Type B pancreatic cell (in vitro differentiated cells): ENCODE measurements at regions not wholly inside any gene's neighbourhood (a gene's known extent, or its start where the extent isn't known, plus 50 kb on each side); places are given as distances from the start of the nearest gene placed in this dataset.
"Not testable (repeated sequence)": the region's sequence is repeated elsewhere in the genome, so short reads cannot be mapped to it uniquely, and the experiment has no call there.

Experiments
- DNase-seq: peaks from one replicate; pipeline ENCODE4 v3.0.0; 2021; ENCODE audit warnings: mixed read lengths; ENCODE audit not compliant: unreplicated experiment; ENCODE audit errors: extremely low spot score
- H3K27ac Mint-ChIP-seq: 2 replicates; pipeline ENCODE4 v1.8.0; 2021; ENCODE audit warnings: mild to moderate bottlenecking, mixed read lengths
- H3K27me3 Mint-ChIP-seq: 2 replicates; pipeline ENCODE4 v1.8.0; 2021; ENCODE audit warnings: mixed read lengths
- H3K36me3 Mint-ChIP-seq: 2 replicates; pipeline ENCODE4 v1.8.0; 2021; ENCODE audit warnings: mixed read lengths
- H3K4me1 Mint-ChIP-seq: one replicate; pipeline ENCODE4 v1.8.0; 2021; ENCODE audit warnings: mixed read lengths; ENCODE audit not compliant: unreplicated experiment
- H3K4me3 Mint-ChIP-seq: 2 replicates; pipeline ENCODE4 v1.8.0; 2021; ENCODE audit warnings: mild to moderate bottlenecking, mixed read lengths
- H3K9me3 Mint-ChIP-seq: 2 replicates; pipeline ENCODE4 v1.8.0; 2021; ENCODE audit warnings: mixed read lengths
- TF ChIP-seq, protein P1 (sequence below): fragments of 200-600 bp; sonication (generic); conservative IDR thresholded peaks from 2 replicates; pipeline ENCODE4 v1.5.0; 2021; ENCODE audit warnings: antibody characterized with exemption, mild to moderate bottlenecking

DNA sequence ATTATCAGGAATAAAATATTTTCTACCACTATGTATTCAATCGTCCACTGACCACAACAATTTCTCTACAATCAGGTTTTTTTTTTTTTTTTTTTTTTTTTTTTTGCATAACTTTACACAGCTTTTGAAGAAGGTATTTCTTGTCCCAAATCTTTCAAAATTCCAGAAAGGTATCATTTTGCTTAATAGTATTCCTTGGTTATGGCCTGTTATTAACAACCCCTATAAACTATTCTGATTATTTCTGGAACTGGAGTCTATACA lies 145.3 kb downstream of the ALX1 start:
- no peak for DNase-seq
- Mint-ChIP-seq H3K27me3 (peaks cover 6% of the 10 kb centered on the region), H3K27ac (no peak overlapping the region), H3K4me3 (no peak overlapping the region), H3K9me3 (no peaks in the 10 kb centered on the region), H3K36me3 (no peaks in the 10 kb centered on the region), H3K4me1 (no peaks in the 10 kb centered on the region)
- TF ChIP-seq, protein P1, sequence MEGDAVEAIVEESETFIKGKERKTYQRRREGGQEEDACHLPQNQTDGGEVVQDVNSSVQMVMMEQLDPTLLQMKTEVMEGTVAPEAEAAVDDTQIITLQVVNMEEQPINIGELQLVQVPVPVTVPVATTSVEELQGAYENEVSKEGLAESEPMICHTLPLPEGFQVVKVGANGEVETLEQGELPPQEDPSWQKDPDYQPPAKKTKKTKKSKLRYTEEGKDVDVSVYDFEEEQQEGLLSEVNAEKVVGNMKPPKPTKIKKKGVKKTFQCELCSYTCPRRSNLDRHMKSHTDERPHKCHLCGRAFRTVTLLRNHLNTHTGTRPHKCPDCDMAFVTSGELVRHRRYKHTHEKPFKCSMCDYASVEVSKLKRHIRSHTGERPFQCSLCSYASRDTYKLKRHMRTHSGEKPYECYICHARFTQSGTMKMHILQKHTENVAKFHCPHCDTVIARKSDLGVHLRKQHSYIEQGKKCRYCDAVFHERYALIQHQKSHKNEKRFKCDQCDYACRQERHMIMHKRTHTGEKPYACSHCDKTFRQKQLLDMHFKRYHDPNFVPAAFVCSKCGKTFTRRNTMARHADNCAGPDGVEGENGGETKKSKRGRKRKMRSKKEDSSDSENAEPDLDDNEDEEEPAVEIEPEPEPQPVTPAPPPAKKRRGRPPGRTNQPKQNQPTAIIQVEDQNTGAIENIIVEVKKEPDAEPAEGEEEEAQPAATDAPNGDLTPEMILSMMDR, result no peak

DNA sequence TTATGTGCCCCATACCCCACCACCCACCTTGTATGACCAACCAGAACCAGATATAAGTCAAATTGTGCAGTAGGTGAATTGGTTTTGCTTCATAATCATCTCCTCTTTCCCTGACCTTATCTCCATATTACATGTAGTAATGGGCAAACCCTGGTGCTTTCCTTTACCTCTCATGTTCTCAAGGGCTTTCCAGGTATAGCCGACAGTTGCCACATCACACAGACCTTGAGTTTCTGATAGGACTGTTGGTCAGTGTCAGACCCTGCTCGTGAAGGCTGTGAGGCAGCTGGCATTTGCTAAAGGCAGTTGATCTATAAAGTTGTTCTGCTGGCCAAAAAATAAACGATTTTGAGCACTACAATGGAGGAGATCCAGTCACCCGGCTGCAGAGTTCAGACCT lies 145.9 kb downstream of the ALX1 start:
- H3K27ac Mint-ChIP-seq, result no peak overlapping the region
- TF ChIP-seq, protein P1, result no peak
- no peak for DNase-seq
- peaks cover 6% of the 10 kb centered on the region for H3K27me3 Mint-ChIP-seq
- no peaks in the 10 kb centered on the region for H3K4me1 Mint-ChIP-seq
- no peaks in the 10 kb centered on the region for H3K9me3 Mint-ChIP-seq
- no peak overlapping the region for H3K4me3 Mint-ChIP-seq
- no peaks in the 10 kb centered on the region for H3K36me3 Mint-ChIP-seq

DNA sequence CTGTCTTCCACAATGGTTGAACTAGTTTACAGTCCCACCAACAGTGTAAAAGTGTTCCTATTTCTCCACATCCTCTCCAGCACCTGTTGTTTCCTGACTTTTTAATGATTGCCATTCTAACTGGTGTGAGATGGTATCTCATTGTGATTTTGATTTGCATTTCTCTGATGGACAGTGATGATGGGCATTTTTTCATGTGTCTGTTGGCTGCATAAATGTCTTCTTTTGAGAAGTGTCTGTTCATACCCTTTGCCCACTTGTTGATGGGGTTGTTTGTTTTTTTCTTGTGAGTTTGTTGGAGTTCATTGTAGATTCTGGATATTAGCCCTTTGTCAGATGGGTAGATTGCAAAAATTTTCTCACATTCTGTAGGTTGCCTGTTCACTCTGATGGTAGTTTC lies 153.1 kb downstream of the ALX1 start:
- not testable (repeated sequence) for H3K27me3 Mint-ChIP-seq, H3K4me1 Mint-ChIP-seq, DNase-seq, H3K27ac Mint-ChIP-seq, H3K36me3 Mint-ChIP-seq, H3K9me3 Mint-ChIP-seq, H3K4me3 Mint-ChIP-seq

DNA sequence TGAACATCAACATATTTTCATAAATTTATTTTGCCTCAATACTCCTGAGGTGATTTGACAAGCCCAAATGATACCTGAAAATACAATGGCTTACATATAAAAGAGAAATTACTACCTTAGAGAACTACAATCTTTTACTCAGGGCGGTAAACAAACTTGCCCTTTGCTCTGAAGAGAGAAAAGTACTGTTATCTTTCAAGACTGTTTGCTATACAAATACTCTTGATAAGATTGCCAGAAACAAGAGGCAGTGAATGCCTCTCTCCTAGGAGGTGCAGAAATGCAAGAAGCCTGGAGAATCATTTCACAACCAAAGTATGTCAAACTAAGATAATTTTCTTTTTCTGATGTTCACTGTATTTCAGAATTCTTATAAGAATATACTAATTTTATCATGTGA lies 160.3 kb downstream of the ALX1 start:
- Mint-ChIP-seq H3K27me3 (no peaks in the 10 kb centered on the region), H3K9me3 (peaks cover 6% of the 10 kb centered on the region), H3K4me1 (peaks cover 5% of the 10 kb centered on the region), H3K4me3 (no peak overlapping the region), H3K27ac (no peak overlapping the region), H3K36me3 (no peaks in the 10 kb centered on the region)
- DNase-seq, result no peak
- TF ChIP-seq, protein P1, result no peak

DNA sequence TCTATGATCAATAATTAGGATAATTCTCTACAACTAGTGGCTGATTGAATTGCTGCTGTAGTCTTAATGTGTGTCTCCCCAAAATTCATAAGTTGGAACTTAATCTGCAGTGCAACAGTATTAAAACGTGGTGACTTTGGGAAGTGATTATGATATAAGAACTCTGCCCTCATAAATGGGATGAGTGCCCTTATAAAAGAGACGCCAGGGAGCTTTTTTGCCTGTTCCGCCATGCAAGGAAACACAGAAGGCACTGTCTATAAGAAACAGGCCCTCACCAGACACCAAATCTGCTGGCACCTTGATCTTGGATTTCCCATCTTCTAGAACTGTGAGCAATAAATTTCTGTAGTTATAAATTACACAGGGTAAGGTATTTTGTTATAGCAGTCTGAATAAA lies 161.0 kb downstream of the ALX1 start:
- TF ChIP-seq, protein P1, result no peak
- no peak for DNase-seq
- Mint-ChIP-seq H3K4me3 (no peak overlapping the region), H3K27ac (no peak overlapping the region), H3K36me3 (no peaks in the 10 kb centered on the region), H3K9me3 (peaks cover 6% of the 10 kb centered on the region), H3K4me1 (peaks cover 9% of the 10 kb centered on the region), H3K27me3 (no peaks in the 10 kb centered on the region)

DNA sequence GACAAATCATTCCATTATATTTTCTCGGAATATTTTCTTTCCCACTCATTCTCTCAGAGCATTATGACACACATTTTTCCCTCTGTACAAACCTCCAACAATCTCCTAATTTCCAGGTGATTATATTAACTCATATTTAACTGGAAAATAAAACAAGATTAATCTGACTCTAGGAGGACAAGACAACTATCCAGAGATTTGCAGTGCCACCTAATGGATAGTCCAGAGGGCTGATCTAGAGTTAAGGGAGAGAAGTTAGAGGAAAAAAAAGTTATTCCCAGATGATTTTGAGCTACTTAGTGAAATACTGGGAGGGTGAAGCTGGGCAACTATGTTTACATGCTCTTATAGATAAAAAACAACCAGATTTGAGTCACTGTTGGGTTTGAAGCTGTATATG lies 161.7 kb downstream of the ALX1 start:
- H3K36me3 Mint-ChIP-seq, result no peaks in the 10 kb centered on the region
- no peaks in the 10 kb centered on the region for H3K27me3 Mint-ChIP-seq

More for the DNA sequence above, 161.7 kb downstream of the ALX1 start:
- Mint-ChIP-seq H3K4me3 (no peak overlapping the region), H3K4me1 (peaks cover 9% of the 10 kb centered on the region), H3K27ac (no peak overlapping the region), H3K9me3 (peaks cover 6% of the 10 kb centered on the region)
- no peak for DNase-seq
- TF ChIP-seq, protein P1, result peak; percentile 47
